ENCODE measurements at regions not wholly inside any gene's neighbourhood (a gene's known extent, or its start where the extent isn't known, plus 50 kb on each side); places are given as distances from the start of the nearest gene placed in this dataset.

- FAIRE-seq, result no peak
These were observed 208.8 kb upstream of the MAF start for GRCh38 chr16:79809376-79809775.

GRCh38 chr16:79808731-79809130 lies 208.2 kb upstream of the MAF start:
- no peak for FAIRE-seq

GRCh38 chr16:79806757-79807156 lies 206.2 kb upstream of the MAF start:
- no peak for FAIRE-seq

DNA sequence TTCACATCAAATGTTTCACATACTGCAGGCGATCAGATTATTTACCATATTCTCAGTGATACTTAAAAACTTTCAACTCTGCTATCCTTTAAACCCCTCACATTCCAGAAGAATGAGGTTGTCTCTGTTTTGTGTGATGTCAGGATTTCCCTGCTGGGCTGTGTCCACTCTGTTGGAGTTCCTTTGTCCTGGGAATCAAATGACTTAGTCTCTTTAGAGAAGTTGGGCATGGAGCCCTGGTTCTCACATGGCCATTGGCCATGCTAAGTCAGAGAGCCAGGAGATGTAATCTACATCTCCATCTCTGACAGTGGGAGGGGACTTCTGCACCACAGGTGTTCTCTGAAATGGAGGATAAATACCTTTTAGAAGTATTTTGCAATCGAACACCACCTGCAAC lies 205.1 kb upstream of the MAF start:
- no peak for FAIRE-seq

DNA sequence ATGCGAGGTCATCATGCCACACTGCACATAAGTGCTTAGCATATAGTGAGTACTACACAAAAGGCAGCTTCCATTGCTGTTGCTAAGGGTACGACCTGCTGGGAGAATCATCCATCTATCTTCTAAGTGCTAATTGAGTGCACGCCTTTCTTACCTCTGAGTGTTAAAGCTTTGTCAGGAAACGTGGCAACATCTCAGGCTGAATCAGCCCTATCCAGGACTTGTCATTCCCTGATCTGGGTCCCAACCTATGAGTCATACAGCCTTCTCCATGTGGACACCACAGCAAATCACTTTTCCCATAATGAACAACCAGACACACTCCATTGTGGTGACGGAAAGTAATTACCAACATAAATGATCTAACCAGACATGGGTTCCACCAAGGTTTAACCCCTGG lies 201.1 kb upstream of the MAF start:
- FAIRE-seq, result no peak

GRCh38 chr16:79800016-79800608 lies 199.6 kb upstream of the MAF start:
- no peak for FAIRE-seq

DNA sequence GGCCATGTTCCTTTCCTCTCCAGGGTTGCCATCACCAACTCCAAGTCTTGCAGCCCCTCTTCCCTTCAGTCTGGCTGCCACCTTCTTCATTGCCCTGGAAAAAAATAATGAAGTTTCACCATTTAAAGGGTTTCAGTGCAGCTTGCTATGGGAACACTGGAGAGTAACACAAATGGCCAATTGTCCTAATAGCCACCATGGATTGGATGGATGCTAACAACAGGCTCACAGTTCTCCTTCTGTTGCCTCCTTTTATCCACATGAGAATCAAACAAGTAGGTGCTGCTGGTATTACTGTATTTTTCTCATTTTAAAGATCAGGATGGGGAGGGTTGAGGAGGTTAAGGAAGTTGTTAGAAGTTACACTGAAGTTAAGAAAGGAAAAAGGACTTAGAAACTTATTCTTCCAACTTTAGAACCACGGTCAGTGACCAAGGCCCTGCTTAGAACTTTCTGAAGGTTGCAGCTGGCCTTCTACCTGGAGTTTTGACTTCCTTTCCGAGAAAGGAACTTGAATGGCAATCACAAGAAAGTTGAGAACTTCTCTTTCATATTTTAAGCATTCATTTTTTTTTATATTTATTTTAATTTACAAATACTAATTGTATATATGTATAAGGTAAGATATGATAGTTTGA lies 198.0 kb upstream of the MAF start:
- no peak for FAIRE-seq

- no peak for FAIRE-seq
These were observed 196.9 kb upstream of the MAF start for GRCh38 chr16:79797486-79797885.

DNA sequence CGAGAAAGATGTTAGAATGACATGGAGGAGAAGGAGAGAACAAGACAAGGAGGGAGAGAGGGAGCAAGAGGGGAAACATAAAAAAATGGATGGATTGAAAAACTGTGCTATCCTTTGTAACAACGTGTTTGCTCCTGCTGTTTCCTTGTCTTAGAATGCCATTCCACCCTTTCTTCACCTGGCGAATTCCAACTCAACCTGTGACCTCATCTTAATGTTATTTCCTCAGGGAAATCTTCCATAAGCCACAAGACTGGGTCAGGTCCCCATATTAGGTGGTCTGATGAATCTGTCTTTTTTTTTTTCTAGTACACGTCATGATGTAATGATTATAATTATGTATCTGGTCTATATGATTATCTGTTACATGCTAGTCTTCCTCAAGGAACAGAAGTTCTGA lies 195.0 kb upstream of the MAF start:
- no peak for FAIRE-seq

- no peak for FAIRE-seq
These were observed 194.4 kb upstream of the MAF start for GRCh38 chr16:79794941-79795340.

- no peak for FAIRE-seq
These were observed 192.3 kb upstream of the MAF start for GRCh38 chr16:79792664-79793351.

DNA sequence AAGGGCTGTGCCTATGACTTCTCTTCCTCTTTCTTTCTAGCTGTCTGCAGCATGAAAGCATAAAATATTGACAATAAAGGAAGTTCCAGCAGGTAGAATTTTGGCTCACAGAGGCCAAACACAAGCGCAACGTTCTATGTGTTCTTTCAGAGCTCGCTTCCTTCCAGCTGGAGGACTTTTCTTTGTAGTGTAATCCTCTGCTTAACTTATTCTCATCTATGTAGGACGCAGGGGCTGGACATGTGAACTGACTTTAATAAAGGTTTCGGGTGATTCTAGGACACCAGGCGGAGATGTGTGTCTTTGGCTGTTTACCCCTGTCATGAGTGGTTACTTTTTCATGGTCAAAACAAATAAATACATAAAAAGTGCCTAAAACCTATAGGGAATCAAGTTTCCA lies 191.5 kb upstream of the MAF start:
- no peak for FAIRE-seq

- no peak for FAIRE-seq
These were observed 190.3 kb upstream of the MAF start for GRCh38 chr16:79790854-79791253.

- no peak for FAIRE-seq
These were observed 188.4 kb upstream of the MAF start for GRCh38 chr16:79788949-79789348.

- no peak for FAIRE-seq
These were observed 185.9 kb upstream of the MAF start for GRCh38 chr16:79786389-79786788.

DNA sequence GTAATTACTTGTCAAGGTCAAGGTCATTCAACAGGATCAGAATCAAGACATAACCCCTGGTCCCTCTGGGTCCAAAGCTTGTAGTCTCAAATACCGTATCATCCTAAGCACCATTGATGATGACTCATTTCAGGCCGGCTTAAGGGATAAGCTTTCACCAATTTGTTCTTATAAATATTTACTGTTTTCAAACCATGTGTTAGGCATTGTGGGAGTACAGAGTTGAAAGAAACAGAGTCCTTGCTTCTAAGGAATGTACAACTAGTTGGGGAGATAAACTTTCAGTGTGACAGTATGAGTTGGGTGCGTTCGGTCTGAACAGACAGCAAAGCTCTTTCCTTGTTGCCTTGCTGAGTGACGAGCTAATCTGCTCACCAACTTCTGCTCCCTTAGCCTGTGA lies 183.5 kb upstream of the MAF start:
- FAIRE-seq, result no peak

DNA sequence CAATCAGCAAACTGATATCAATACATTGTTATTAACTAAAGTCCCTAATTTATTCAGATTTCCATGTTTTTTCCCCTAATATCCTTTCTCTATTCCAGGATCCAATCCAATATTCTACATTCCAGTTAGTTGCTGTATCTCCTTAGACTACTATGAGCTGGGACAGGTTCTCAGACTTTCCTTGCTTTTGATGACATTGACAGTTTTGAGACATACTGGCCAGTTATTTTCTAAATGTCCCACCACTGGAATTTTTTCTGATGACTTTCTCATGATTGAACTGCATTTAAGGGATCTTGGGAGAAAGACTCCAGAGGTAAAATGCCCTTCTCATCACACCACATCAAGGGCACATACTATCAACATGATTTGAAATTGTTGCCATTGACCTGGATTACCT lies 177.1 kb upstream of the MAF start:
- FAIRE-seq, result no peak

- no peak for FAIRE-seq
These were observed 175.8 kb upstream of the MAF start for GRCh38 chr16:79776243-79776847.

GRCh38 chr16:79772784-79773183 lies 172.2 kb upstream of the MAF start:
- no peak for FAIRE-seq

- FAIRE-seq, result no peak
These were observed 171.5 kb upstream of the MAF start for GRCh38 chr16:79772048-79772447.

GRCh38 chr16:79770244-79771064 lies 169.9 kb upstream of the MAF start:
- peak; percentile 55 for FAIRE-seq

DNA sequence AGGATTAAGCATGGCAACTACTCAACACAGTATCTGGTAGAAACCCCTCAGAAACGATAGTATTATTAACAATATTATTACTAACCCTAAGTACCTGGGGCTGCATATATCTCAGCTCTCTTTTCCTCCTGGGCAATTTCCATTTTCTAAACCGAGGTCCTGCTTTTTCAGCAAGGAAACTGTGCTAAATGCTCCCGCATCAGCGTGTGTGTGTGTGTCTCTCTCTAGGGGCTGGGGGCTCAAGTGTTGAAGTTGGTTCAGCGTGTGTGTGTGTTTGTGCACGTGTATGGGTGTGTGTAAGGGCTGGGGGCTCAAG lies 169.3 kb upstream of the MAF start:
- FAIRE-seq, result no peak

DNA sequence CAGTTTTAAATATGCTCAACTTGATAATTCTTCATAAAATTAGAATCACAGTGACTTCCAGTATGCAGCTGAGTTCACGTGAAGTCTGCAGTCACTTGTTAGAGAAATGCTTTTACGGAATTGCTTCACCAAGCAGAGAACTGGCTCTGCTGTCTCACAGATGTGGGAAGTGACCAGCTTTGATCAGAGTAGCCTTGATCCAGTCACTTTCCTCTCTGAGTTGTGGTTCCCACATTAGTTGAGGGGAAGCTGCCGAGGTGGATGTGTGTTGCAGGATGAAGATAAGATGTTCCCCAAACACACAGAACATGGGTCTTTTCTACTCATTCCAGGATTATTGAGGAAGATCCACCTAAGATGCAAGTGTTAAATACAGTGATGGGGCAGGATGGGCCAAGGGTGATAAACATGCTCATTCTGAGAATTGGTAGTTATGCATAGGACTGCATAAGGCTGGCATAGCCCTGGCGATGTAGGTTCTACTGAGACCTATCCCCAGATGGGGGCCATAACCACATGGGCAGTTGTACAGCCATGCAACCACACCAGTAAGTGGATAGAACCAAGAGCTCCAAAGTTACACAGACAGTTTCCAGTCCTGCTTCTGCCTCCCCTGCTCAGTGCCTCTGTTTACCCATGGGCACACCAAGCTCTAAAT lies 168.9 kb upstream of the MAF start:
- no peak for FAIRE-seq
